Brain microvascular endothelial cell (primary cell): ENCODE measurements at regions not wholly inside any gene's neighbourhood (a gene's known extent, or its start where the extent isn't known, plus 50 kb on each side); places are given as distances from the start of the nearest gene placed in this dataset.
"Not testable (repeated sequence)": the region's sequence is repeated elsewhere in the genome, so short reads cannot be mapped to it uniquely, and the experiment has no call there.

Experiments used
- DNase-seq: peaks from one replicate; pipeline ENCODE4 v3.0.0-alpha.2; 2020
- H3K27ac ChIP-seq: fragments of 250-450 bp; sonication (Bioruptor Pico); 2 replicates; pipeline ENCODE4 v1.5.1; 2020; ENCODE audit warnings: mild to moderate bottlenecking, moderate library complexity
- H3K27me3 ChIP-seq: fragments of 250-450 bp; sonication (Bioruptor Pico); replicated peaks from 2 replicates; pipeline ENCODE4 v1.5.1; 2020; ENCODE audit warnings: mild to moderate bottlenecking
- H3K36me3 ChIP-seq: fragments of 250-450 bp; sonication (Bioruptor Pico); replicated peaks from 2 replicates; pipeline ENCODE4 v1.5.1; 2020; ENCODE audit warnings: mild to moderate bottlenecking
- H3K4me3 ChIP-seq: 2 replicates; pipeline ENCODE4 v1.5.1; 2011; ENCODE audit warnings: low read depth, mild to moderate bottlenecking, control low read depth, low read length, moderate library complexity
- in situ Hi-C: cut with HindIII; loops from 2 replicates; pipeline ENCODE4 v1.10.0; 2017; ENCODE audit warnings: low sequenced_read_pairs, low pct_ligation_motif_present
- TF ChIP-seq, protein P1 (sequence below): IDR thresholded peaks from 2 replicates; pipeline ENCODE4 v1.5.1; 2011; ENCODE audit warnings: low read depth, mild to moderate bottlenecking, moderate library complexity, low read length, control low read depth, inconsistent platforms; ENCODE audit errors: missing control alignments

DNA sequence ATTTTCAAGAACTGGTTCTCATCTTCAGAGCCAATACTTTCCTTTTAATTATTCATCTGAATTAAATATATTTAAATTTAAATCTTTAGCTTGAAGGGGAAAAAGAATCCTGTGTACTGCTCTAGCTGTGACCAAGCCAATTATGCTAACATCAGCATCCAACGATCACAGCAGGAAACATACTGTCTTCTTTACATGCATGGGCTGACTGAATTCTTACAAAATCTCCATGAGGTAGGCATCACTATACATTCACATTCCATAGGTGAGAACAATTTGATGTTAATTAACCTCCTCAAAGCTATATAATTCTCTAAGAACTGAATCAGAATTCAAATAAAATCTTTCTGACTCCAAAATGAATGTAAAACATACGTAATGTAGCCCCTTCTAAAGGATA, 118.8 kb upstream of the MAP2 start:
- in situ Hi-C loops: no loop called here
- TF ChIP-seq, protein P1, sequence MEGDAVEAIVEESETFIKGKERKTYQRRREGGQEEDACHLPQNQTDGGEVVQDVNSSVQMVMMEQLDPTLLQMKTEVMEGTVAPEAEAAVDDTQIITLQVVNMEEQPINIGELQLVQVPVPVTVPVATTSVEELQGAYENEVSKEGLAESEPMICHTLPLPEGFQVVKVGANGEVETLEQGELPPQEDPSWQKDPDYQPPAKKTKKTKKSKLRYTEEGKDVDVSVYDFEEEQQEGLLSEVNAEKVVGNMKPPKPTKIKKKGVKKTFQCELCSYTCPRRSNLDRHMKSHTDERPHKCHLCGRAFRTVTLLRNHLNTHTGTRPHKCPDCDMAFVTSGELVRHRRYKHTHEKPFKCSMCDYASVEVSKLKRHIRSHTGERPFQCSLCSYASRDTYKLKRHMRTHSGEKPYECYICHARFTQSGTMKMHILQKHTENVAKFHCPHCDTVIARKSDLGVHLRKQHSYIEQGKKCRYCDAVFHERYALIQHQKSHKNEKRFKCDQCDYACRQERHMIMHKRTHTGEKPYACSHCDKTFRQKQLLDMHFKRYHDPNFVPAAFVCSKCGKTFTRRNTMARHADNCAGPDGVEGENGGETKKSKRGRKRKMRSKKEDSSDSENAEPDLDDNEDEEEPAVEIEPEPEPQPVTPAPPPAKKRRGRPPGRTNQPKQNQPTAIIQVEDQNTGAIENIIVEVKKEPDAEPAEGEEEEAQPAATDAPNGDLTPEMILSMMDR: no peak
- no peak overlapping the region for H3K27ac ChIP-seq
- H3K27me3 ChIP-seq: no peaks in the 10 kb centered on the region
- DNase-seq: no peak
- no peaks in the 10 kb centered on the region for H3K36me3 ChIP-seq
- H3K4me3 ChIP-seq: no peak overlapping the region

DNA sequence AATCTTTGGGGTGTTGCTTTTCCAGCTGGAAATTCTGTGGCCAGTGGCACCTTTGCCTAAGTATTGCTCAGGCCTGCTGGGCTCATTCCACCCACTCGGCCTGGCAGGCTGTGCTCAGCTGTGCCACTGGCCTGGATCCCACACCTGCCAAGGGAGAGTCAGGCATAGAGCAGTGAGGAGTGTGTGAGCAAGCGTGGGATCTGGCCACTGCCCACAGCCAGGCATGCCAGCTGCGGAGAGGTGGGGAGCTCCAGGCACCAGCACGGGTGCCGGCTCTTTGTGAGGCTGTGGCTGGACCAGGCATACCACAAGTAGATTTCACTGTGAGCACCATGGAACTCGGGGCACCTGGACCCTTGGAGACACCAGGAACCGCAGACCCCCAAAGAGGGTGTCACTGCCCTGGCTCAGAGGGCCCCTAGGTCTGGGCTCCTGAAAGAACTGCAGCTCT, 118.1 kb upstream of the MAP2 start:
- DNase-seq: no peak
- TF ChIP-seq, protein P1: no peak
- Histone ChIP-seq H3K27ac (no peak overlapping the region), H3K4me3 (no peak overlapping the region), H3K36me3 (no peaks in the 10 kb centered on the region), H3K27me3 (no peaks in the 10 kb centered on the region)
- in situ Hi-C loops: no loop called here

DNA sequence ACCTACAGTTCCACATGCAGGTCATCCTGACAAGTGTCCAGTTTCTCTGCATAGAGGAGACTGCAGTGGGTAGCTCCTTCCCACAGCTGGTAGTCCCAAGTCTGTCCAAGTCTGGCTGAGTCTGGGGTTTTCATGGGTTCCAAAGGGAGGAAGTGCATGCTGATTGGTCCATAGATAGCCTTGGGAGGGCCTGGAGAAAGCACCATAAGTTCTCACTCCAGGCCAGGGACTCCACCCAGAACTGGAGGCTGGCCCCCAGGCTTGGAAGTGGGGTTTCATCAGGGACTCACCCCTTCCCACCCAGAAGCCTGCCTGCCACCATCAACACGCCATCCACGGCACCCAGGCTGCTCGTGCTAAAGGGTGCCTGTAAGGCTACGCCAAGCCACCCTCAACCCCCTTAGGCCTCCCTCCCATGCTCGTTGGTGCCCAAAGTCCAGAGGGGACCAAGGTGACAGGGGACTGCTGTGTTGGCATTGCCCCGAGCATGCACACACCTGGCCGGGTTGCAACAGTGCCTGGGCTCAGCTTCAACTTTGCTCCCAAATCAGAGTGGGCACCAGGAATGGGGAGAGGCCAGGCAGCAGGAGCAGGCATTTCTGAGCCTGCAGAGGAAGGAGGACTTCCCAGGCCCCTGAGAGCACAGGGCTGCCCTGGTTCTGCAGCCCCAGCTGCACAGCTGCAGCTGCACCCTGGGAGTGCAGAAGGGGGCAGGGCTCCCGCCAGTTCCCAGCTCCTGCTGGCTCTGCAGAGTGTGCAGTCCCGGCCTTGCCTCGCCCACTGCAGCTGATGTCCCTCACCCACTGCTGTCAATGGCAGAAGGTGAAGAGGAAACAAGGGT, 116.5 kb upstream of the MAP2 start:
- H3K27ac ChIP-seq: no peak overlapping the region
- H3K36me3 ChIP-seq: no peaks in the 10 kb centered on the region
- no peak overlapping the region for H3K4me3 ChIP-seq
- in situ Hi-C loops: no loop called here
- DNase-seq: no peak
- TF ChIP-seq, protein P1: no peak
- H3K27me3 ChIP-seq: no peaks in the 10 kb centered on the region

DNA sequence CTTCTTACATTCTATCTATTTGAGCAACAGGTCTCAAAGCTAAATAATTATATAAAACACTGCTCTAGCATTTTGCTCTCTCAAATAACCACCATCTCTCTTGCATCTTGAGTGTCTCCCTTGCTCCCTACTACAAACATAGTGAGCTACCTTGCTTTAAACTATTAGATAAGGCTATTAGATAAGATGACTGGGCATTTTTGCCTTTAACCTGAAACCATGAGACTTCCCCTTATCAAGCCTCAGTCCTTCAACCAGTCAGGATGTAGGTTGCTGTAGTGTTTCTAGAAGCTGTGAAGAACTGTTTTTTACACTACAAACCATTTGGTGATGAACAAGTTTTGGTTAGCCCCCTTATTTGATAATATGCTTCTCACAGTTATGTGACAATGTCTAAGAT, 115.4 kb upstream of the MAP2 start:
- TF ChIP-seq, protein P1: no peak
- Histone ChIP-seq H3K36me3 (no peaks in the 10 kb centered on the region), H3K4me3 (no peak overlapping the region), H3K27me3 (no peaks in the 10 kb centered on the region), H3K27ac (no peak overlapping the region)
- in situ Hi-C loops: no loop called here
- no peak for DNase-seq

DNA sequence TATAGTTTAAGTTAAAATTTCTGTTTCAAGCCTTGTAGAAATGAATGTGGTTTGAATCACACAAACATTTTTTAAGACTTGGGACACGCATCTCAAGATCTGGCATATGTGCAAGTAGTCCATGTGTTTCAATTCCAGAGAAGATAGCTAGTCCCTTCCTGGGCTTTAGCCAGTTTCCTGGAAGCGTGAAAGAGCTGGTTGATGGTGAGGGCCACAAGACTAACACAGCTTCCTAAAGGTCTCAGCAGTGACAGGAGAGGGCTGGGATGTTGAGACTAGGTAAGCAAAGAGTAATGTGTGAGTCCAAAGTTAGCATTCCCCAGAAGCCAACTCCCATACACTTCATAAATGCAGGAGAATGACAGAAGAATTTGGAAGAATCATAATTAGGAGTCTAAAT, 111.9 kb upstream of the MAP2 start:
- Histone ChIP-seq H3K27me3 (no peaks in the 10 kb centered on the region), H3K4me3 (no peak overlapping the region), H3K27ac (no peak overlapping the region), H3K36me3 (no peaks in the 10 kb centered on the region)
- TF ChIP-seq, protein P1: no peak
- in situ Hi-C loops: no loop called here
- DNase-seq: no peak

DNA sequence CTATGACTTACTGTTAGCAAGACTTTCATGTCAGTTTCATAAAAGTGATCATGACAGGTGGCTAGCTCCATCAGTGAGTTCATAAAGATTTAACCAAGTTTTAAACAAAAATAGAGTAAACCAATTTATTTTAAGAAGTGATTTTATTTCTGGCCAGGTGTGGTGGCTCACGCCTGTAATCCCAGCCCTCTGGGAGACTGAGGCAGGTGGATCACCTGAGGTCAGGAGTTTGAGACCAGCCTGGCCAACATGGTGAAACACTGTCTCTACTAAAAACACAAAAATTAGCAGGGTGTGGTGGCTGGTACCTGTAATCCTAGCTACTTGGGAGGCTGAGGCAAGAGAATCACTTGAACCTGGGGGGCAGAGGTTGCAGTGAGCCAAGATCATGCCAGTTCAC, 111.4 kb upstream of the MAP2 start:
- H3K27me3 ChIP-seq, H3K4me3 ChIP-seq, H3K27ac ChIP-seq, DNase-seq, H3K36me3 ChIP-seq, in situ Hi-C loops: not testable (repeated sequence)
